Peyer's patch (tissue), 4 donors: ENCODE measurements at regions not wholly inside any gene's neighbourhood (a gene's known extent, or its start where the extent isn't known, plus 50 kb on each side); places are given as distances from the start of the nearest gene placed in this dataset.

Experiments used
- POLR2A ChIP-seq, 2 donors: fragments of 450-650 bp; IDR thresholded peaks; one replicate each; pipeline ENCODE4 v1.5.1; 2017; ENCODE audit warnings: antibody characterized with exemption in 2 of 2, mild to moderate bottlenecking in 2 of 2, moderate library complexity in 2 of 2
- TF ChIP-seq, protein P1 (sequence below), 6 experiments: fragments of 450-650 bp in 4 of 6; fragments of 200-600 bp in 2 of 6; sonication (generic) in 1 of 6; IDR thresholded peaks; one replicate each; pipeline ENCODE4 v1.5.1; 2017 to 2019; ENCODE audit warnings: antibody characterized with exemption in 6 of 6, mild to moderate bottlenecking in 3 of 6, moderate library complexity in 1 of 6

DNA sequence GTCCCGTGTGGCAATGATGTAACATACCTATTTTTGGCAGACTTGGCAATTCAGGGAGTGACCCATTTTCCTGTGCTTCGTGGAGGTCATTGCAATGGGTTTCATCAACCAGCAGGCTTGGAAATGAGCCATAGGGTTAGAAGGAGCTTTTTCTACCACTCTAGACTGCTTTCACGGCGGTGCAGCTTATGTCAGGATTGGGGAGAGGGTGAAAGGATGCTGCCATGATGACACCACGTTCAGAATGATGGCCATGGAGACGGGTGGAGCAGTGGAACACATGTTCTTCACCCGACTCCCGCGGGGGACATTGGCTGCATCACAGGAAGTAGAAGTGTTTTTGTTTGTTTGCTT is 220.2 kb downstream of the EMX2 start:
- TF ChIP-seq, protein P1, sequence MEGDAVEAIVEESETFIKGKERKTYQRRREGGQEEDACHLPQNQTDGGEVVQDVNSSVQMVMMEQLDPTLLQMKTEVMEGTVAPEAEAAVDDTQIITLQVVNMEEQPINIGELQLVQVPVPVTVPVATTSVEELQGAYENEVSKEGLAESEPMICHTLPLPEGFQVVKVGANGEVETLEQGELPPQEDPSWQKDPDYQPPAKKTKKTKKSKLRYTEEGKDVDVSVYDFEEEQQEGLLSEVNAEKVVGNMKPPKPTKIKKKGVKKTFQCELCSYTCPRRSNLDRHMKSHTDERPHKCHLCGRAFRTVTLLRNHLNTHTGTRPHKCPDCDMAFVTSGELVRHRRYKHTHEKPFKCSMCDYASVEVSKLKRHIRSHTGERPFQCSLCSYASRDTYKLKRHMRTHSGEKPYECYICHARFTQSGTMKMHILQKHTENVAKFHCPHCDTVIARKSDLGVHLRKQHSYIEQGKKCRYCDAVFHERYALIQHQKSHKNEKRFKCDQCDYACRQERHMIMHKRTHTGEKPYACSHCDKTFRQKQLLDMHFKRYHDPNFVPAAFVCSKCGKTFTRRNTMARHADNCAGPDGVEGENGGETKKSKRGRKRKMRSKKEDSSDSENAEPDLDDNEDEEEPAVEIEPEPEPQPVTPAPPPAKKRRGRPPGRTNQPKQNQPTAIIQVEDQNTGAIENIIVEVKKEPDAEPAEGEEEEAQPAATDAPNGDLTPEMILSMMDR (IDR thresholded peaks at IDR 0.05): no peak
- TF ChIP-seq POLR2A (IDR thresholded peaks at IDR 0.05): no peak
